Immature natural killer cell (primary cell): ENCODE measurements at regions not wholly inside any gene's neighbourhood (a gene's known extent, or its start where the extent isn't known, plus 50 kb on each side); places are given as distances from the start of the nearest gene placed in this dataset.

Experiments
- DNase-seq, 3 donors: peaks; one replicate each; pipeline ENCODE4 v3.0.0; 2022; ENCODE audit warnings: mixed read lengths in 1 of 3
- H3K27ac Mint-ChIP-seq, 6 donors: one replicate each; pipeline ENCODE4 v1.8.0; 2020; ENCODE audit warnings: mixed read lengths in 6 of 6, mild to moderate bottlenecking in 5 of 6, inconsistent platforms in 4 of 6, moderate library complexity in 3 of 6
- H3K27me3 Mint-ChIP-seq, 3 donors: one replicate each; pipeline ENCODE4 v1.8.0; 2020 to 2021; ENCODE audit warnings: low read depth in 3 of 3, mild to moderate bottlenecking in 3 of 3, mixed read lengths in 3 of 3, moderate library complexity in 3 of 3, inconsistent platforms in 1 of 3
- H3K36me3 Mint-ChIP-seq, 3 donors: one replicate each; pipeline ENCODE4 v1.8.0; 2020; ENCODE audit warnings: mixed read lengths in 3 of 3, inconsistent platforms in 2 of 3, mild to moderate bottlenecking in 2 of 3
- H3K4me1 Mint-ChIP-seq, 2 donors: one replicate each; pipeline ENCODE4 v1.8.0; 2020; ENCODE audit warnings: inconsistent platforms in 2 of 2, mild to moderate bottlenecking in 2 of 2, mixed read lengths in 2 of 2, moderate library complexity in 1 of 2
- H3K4me3 Mint-ChIP-seq, 5 donors: one replicate each; pipeline ENCODE4 v1.8.0; 2020; ENCODE audit warnings: mild to moderate bottlenecking in 5 of 5, mixed read lengths in 5 of 5, inconsistent platforms in 3 of 5, moderate library complexity in 3 of 5
- H3K9me3 Mint-ChIP-seq, 6 donors: one replicate each; pipeline ENCODE4 v1.8.0; 2020; ENCODE audit warnings: mild to moderate bottlenecking in 6 of 6, mixed read lengths in 6 of 6, inconsistent platforms in 4 of 6, moderate library complexity in 3 of 6

DNA sequence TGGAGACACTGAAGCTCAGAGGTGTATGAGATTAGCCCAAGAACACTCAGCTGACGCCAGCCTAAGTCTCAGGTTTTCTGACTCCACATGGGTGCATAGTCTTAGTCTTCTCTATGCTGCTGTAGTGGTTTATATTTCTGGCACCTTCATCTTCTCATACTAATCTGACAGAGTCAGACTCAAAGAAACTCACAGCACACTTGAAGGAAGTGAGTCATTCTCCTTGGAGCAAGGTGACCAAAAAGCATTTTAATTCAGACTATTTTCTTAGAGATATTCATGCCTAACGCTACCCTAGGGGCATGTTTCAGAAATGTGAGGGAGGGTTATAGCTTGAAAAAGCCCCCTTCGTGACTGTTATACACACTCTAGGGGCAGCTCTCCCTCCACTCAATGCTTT, 775.3 kb upstream of the ARPP21 start:
- Mint-ChIP-seq H3K27me3 (no peaks in the 10 kb centered on the region), H3K36me3 (no peaks in the 10 kb centered on the region), H3K27ac (no peak overlapping the region), H3K4me1 (no peaks in the 10 kb centered on the region), H3K9me3 (peaks cover 5 to 11% (median 10%) of the 10 kb centered on the region in 6 donors), H3K4me3 (no peak overlapping the region)
- DNase-seq = no peak

GRCh38 chr3:34865346-34865745, 774.0 kb upstream of the ARPP21 start:
- Mint-ChIP-seq H3K27me3 (no peaks in the 10 kb centered on the region), H3K36me3 (no peaks in the 10 kb centered on the region), H3K9me3 (peaks cover 5 to 13% (median 9%) of the 10 kb centered on the region in 6 donors), H3K4me3 (no peak overlapping the region), H3K27ac (no peak overlapping the region), H3K4me1 (no peaks in the 10 kb centered on the region)
- DNase-seq = no peak

DNA sequence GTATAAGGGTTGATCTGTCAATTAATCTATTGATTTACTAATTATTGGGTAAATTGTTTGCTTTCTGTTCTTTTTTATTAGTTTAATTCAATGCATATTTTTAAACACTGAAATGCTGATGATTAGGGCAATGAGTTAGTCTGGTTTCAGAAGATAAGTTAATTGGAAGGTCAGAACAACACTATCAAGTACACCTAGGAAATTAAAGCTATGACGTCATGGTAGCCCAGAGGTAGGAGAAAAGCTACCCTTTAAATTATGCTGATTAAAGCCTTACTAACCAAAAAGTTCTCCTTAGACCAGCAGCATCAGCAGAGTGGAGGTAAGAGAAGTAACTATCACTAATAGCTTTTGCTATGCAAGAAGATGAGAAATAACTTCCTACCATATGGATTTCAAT, 770.4 kb upstream of the ARPP21 start:
- no peaks in the 10 kb centered on the region for H3K36me3 Mint-ChIP-seq
- peaks cover 6 to 19% (median 11%) of the 10 kb centered on the region in 6 donors for H3K9me3 Mint-ChIP-seq
- H3K27me3 Mint-ChIP-seq = no peaks in the 10 kb centered on the region
- no peak overlapping the region for H3K4me3 Mint-ChIP-seq
- DNase-seq = no peak
- H3K4me1 Mint-ChIP-seq = no peaks in the 10 kb centered on the region
- no peak overlapping the region for H3K27ac Mint-ChIP-seq

DNA sequence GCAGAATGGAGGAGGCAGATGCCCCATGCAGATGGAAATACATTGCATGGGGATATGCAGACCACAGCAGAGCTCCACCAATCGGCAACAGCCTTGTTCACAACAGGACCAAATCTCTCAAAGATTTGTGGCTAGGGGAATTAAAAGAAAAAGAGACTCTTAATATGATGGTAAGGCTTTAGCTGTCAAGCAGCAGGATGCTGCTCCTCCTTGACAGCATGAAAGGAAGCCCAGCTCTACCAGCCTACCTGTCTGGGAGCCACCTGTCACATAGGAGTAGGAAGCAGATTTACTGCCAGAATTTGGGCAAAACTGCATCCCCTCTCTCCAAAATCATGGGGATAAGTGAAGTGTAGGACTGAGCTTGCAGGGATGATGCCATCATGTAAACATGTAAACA, 769.6 kb upstream of the ARPP21 start:
- H3K4me1 Mint-ChIP-seq = no peaks in the 10 kb centered on the region
- no peak overlapping the region for H3K27ac Mint-ChIP-seq
- H3K4me3 Mint-ChIP-seq = no peak overlapping the region
- H3K27me3 Mint-ChIP-seq = no peaks in the 10 kb centered on the region
- H3K9me3 Mint-ChIP-seq = peaks cover 6 to 19% (median 10%) of the 10 kb centered on the region in 6 donors
- H3K36me3 Mint-ChIP-seq = no peaks in the 10 kb centered on the region
- DNase-seq = no peak

DNA sequence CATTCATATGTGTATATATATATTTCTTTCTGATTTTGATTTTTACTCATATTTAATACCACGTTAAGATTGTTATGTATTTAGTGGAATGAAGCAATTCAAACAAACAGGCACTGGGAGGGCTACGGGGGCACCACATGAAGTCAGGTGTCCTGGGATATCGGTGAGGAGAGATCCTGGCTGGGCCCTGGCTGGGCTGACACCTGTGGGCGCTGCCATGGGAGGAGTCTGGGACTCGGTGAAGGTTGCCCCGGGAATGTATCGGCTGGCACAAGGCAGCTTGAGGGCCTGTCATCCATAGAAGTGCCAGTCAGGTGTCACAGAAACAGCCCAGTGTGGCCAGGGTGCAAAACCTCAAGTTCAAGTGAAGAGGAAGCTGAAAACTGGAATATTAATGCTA, 766.9 kb upstream of the ARPP21 start:
- Mint-ChIP-seq H3K27ac (no peak overlapping the region), H3K4me1 (no peaks in the 10 kb centered on the region), H3K27me3 (no peaks in the 10 kb centered on the region), H3K4me3 (no peak overlapping the region), H3K36me3 (no peaks in the 10 kb centered on the region), H3K9me3 (peaks cover 0 to 9% (median 3%) of the 10 kb centered on the region in 6 donors)
- DNase-seq = no peak

DNA sequence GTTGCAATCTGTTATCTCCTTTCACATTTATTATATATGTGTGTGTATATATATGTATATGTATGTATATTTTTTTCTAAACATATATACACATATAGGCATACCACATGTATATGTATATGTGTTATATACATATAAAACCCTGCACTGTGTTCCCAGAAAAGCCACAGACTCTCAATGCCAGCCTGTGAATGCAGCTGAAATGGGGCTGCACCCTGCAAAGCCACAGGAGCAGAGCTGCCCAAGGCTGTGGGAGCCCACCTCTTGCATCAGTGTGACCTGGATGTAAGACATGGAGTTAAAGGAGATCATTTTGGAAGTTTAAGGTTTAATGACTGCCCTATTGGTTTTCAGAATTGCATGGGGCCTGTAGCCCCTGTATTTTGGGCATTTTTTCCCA, 762.3 kb upstream of the ARPP21 start:
- H3K36me3 Mint-ChIP-seq = no peaks in the 10 kb centered on the region
- H3K9me3 Mint-ChIP-seq = peaks cover 0 to 4% (median under 1%) of the 10 kb centered on the region in 6 donors
- no peaks in the 10 kb centered on the region for H3K4me1 Mint-ChIP-seq
- H3K4me3 Mint-ChIP-seq = no peak overlapping the region
- H3K27me3 Mint-ChIP-seq = no peaks in the 10 kb centered on the region
- H3K27ac Mint-ChIP-seq = no peak overlapping the region
- DNase-seq = no peak

GRCh38 chr3:34878488-34878887, 760.8 kb upstream of the ARPP21 start:
- Mint-ChIP-seq H3K27ac (no peak overlapping the region), H3K36me3 (no peaks in the 10 kb centered on the region)

GRCh38 chr3:34881026-34881425, 758.3 kb upstream of the ARPP21 start:
- no peaks in the 10 kb centered on the region for H3K27me3 Mint-ChIP-seq

More at GRCh38 chr3:34878488-34878887, 760.8 kb upstream of the ARPP21 start:
- DNase-seq = no peak
- Mint-ChIP-seq H3K9me3 (peaks cover 0 to 6% (median under 1%) of the 10 kb centered on the region in 6 donors), H3K4me1 (no peaks in the 10 kb centered on the region), H3K27me3 (no peaks in the 10 kb centered on the region), H3K4me3 (no peak overlapping the region)

DNA sequence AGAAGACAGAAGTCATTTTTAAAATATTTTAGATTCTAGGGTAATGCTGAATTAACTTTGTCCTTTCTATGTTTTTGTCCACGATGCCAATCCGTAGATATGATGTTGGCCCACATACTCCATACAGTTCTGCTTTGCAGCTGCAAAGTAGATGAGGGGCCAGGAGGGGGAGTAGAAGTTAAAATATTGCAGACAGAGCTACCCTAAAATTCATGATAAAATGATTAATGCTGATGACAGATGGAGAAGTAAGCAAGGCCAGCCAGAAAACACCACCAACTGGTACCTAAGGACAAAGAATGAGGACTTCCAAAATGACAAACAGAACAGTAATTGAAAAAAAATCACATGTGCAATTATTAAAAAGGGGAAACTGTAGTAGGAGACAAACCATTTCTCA, 756.6 kb upstream of the ARPP21 start:
- Mint-ChIP-seq H3K4me1 (no peaks in the 10 kb centered on the region), H3K4me3 (no peak overlapping the region), H3K9me3 (peaks cover 0 to 11% (median 5%) of the 10 kb centered on the region in 6 donors), H3K27ac (no peak overlapping the region), H3K36me3 (no peaks in the 10 kb centered on the region), H3K27me3 (peaks cover 0 to 2% (median 0%) of the 10 kb centered on the region in 3 donors)
- DNase-seq = no peak

More at GRCh38 chr3:34881026-34881425, 758.3 kb upstream of the ARPP21 start:
- H3K27ac Mint-ChIP-seq = no peak overlapping the region
- H3K4me3 Mint-ChIP-seq = no peak overlapping the region
- peaks cover 0 to 6% (median 1%) of the 10 kb centered on the region in 6 donors for H3K9me3 Mint-ChIP-seq
- H3K4me1 Mint-ChIP-seq = no peaks in the 10 kb centered on the region
- no peak for DNase-seq
- H3K36me3 Mint-ChIP-seq = no peaks in the 10 kb centered on the region

DNA sequence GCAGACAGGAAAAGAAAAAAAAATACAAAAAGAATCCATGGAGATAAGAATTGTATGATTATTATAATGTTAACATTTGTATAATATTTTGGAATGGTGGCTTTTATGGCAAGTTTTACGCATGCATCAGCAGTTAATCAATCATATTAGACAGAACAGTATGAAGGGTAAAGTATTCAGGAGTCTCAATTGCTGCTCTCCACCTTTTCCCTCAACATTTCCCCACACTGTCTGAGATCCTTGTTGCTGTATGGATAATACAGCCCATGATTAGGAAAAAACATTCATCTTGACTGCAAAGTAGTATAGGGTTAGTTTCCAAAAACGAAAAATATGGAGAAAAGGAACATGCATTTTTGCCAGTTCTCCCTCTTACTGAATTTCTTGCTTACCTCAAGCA, 755.3 kb upstream of the ARPP21 start:
- Mint-ChIP-seq H3K27ac (no peak overlapping the region), H3K9me3 (peaks cover 0 to 16% (median 7%) of the 10 kb centered on the region in 6 donors), H3K4me3 (no peak overlapping the region)

GRCh38 chr3:34886443-34886842, 752.9 kb upstream of the ARPP21 start:
- DNase-seq = no peak
- Mint-ChIP-seq H3K4me1 (no peaks in the 10 kb centered on the region), H3K9me3 (peaks cover 2 to 24% (median 6%) of the 10 kb centered on the region in 6 donors), H3K27me3 (peaks cover 0 to 2% (median 0%) of the 10 kb centered on the region in 3 donors), H3K36me3 (no peaks in the 10 kb centered on the region), H3K27ac (no peak overlapping the region), H3K4me3 (no peak overlapping the region)

More for the DNA sequence above, 755.3 kb upstream of the ARPP21 start:
- Mint-ChIP-seq H3K4me1 (no peaks in the 10 kb centered on the region), H3K27me3 (peaks cover 0 to 2% (median 0%) of the 10 kb centered on the region in 3 donors), H3K36me3 (no peaks in the 10 kb centered on the region)
- no peak for DNase-seq

DNA sequence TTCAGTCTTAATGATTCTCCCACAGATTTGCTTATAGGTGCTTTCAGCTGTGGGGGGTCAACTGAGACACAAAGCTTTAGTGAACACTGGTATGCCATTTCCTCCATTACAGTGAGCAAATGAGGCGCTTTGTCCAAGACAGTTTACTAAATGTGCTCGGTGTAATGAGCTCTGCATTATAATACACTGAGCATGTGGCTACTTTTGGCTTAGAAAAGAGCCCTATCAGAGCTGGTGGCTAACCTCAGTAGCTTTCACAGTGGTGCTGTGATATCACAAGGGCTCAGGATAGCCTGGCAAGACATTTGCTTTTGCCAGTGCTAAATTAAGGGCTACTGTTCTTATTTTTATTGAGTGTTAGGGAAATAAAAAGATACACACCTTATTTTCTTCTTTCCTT, 749.7 kb upstream of the ARPP21 start:
- no peak overlapping the region for H3K27ac Mint-ChIP-seq
- peaks cover 0 to 2% (median 0%) of the 10 kb centered on the region in 3 donors for H3K27me3 Mint-ChIP-seq
- no peak overlapping the region for H3K4me3 Mint-ChIP-seq
- H3K36me3 Mint-ChIP-seq = no peaks in the 10 kb centered on the region
- no peak for DNase-seq
- peaks cover 0 to 27% (median 9%) of the 10 kb centered on the region in 6 donors for H3K9me3 Mint-ChIP-seq
- no peaks in the 10 kb centered on the region for H3K4me1 Mint-ChIP-seq

DNA sequence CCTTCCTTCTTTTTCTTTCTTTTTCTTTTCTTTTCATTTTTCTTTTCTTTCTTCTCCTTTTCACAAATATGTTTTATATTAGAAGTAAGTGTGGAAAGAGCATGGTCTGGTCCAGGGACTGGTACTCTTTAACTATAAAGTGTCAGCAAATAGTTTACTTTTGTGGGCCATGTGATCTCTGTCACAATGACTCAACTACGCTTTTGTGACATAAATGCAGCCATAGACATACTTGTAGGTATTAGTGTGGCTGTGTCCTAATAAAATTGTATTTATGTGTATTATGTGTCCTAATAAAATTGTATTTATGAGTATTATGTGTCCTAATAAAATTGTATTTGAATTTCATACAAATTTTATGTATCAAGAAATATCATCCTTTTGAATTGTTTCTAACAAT, 749.1 kb upstream of the ARPP21 start:
- Mint-ChIP-seq H3K9me3 (peaks cover 0 to 27% (median 9%) of the 10 kb centered on the region in 6 donors), H3K4me1 (no peaks in the 10 kb centered on the region), H3K36me3 (no peaks in the 10 kb centered on the region), H3K27me3 (peaks cover 0 to 2% (median 0%) of the 10 kb centered on the region in 3 donors), H3K27ac (no peak overlapping the region), H3K4me3 (no peak overlapping the region)
- no peak for DNase-seq

GRCh38 chr3:34891941-34892340, 747.4 kb upstream of the ARPP21 start:
- no peak for DNase-seq
- no peaks in the 10 kb centered on the region for H3K4me1 Mint-ChIP-seq
- peaks cover 2 to 36% (median 7%) of the 10 kb centered on the region in 6 donors for H3K9me3 Mint-ChIP-seq
- H3K27me3 Mint-ChIP-seq = no peaks in the 10 kb centered on the region
- H3K27ac Mint-ChIP-seq = no peak overlapping the region
- no peaks in the 10 kb centered on the region for H3K36me3 Mint-ChIP-seq
- H3K4me3 Mint-ChIP-seq = no peak overlapping the region

GRCh38 chr3:34895841-34896240, 743.5 kb upstream of the ARPP21 start:
- no peak for DNase-seq
- H3K36me3 Mint-ChIP-seq = no peaks in the 10 kb centered on the region
- H3K27ac Mint-ChIP-seq = no peak overlapping the region
- H3K27me3 Mint-ChIP-seq = no peaks in the 10 kb centered on the region
- H3K4me3 Mint-ChIP-seq = no peak overlapping the region
- H3K4me1 Mint-ChIP-seq = no peaks in the 10 kb centered on the region
- H3K9me3 Mint-ChIP-seq = peaks cover under 1 to 29% (median 9%) of the 10 kb centered on the region in 6 donors
